Gastrocnemius medialis (tissue), 4 donors: ENCODE measurements at regions not wholly inside any gene's neighbourhood (a gene's known extent, or its start where the extent isn't known, plus 50 kb on each side); places are given as distances from the start of the nearest gene placed in this dataset.

Experiments used
- POLR2A ChIP-seq, 2 donors: fragments of 450-650 bp; IDR thresholded peaks; one replicate each; pipeline ENCODE4 v1.6.1; 2017; ENCODE audit warnings: antibody characterized with exemption in 2 of 2, mild to moderate bottlenecking in 2 of 2, moderate library complexity in 2 of 2
- TF ChIP-seq, protein P1 (sequence below), 5 experiments: fragments of 450-650 bp in 3 of 5; fragments of 200-600 bp in 2 of 5; sonication (generic) in 2 of 5; IDR thresholded peaks in 4 of 5; conservative IDR thresholded peaks in 1 of 5; 1 replicate in 4 of 5; 2 replicates in 1 of 5; pipeline ENCODE4 v1.5.1; 2016 to 2019; ENCODE audit warnings: antibody characterized with exemption in 5 of 5, mild to moderate bottlenecking in 3 of 5, moderate library complexity in 3 of 5

DNA sequence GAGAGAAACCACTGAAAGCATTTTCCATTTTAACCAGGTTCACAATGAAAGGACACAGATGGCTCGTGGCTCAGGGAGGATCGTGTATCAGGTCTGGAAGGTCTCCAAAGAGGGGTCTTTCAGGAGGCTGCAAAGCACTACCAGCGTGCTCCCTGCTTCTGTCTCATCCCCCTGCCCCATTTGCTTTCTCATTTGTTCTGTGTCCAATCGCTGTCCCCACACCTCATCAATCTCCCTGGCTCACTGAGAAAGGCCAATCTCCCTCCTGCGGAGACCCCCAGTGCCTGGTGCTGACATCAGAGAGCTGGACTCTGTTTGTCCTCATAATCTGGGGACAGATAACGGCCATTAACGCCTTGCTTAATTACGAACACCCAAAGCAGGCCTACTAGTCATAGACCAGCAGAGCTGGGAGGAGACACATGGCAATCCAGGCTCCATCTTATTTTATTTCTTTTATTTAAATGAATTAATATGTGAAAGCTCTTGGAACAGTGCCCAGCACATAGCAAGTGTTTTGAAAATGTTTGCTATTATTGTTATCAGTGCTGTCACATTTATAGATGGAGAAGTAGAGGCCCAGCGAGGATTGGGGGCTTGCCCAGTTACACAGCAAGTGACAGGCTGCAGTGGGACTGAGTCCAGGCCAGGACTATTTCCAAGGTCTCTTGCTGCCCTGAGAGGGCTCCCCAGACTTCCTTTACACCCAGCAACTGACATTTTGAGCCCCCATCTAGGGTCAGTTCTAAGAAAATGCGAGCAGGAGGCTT lies 341.0 kb upstream of the USP24 start:
- TF ChIP-seq, protein P1, sequence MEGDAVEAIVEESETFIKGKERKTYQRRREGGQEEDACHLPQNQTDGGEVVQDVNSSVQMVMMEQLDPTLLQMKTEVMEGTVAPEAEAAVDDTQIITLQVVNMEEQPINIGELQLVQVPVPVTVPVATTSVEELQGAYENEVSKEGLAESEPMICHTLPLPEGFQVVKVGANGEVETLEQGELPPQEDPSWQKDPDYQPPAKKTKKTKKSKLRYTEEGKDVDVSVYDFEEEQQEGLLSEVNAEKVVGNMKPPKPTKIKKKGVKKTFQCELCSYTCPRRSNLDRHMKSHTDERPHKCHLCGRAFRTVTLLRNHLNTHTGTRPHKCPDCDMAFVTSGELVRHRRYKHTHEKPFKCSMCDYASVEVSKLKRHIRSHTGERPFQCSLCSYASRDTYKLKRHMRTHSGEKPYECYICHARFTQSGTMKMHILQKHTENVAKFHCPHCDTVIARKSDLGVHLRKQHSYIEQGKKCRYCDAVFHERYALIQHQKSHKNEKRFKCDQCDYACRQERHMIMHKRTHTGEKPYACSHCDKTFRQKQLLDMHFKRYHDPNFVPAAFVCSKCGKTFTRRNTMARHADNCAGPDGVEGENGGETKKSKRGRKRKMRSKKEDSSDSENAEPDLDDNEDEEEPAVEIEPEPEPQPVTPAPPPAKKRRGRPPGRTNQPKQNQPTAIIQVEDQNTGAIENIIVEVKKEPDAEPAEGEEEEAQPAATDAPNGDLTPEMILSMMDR (IDR thresholded peaks at IDR 0.05 in 4 of 5, conservative IDR thresholded peaks at IDR 0.05 in 1 of 5) = no peak
- no peak for TF ChIP-seq POLR2A (IDR thresholded peaks at IDR 0.05)
